Stimulated activated CD4-positive, alpha-beta T cell treated with anti-CD3 and anti-CD28 coated beads, TNF-alpha, amount 100 ng/mL, for 48 hours (primary cell): ENCODE measurements at regions not wholly inside any gene's neighbourhood (a gene's known extent, or its start where the extent isn't known, plus 50 kb on each side); places are given as distances from the start of the nearest gene placed in this dataset.

ENCODE experiments used
- DNase-seq, 3 donors: peaks; one replicate each; pipeline ENCODE4 v3.0.0-alpha.2; 2020; ENCODE audit warnings: low read depth in 3 of 3

GRCh38 chr9:130781569-130781968 lies 53.5 kb upstream of the ABL1 start:
- no peak for DNase-seq

GRCh38 chr9:130782886-130783530 lies 52.0 kb upstream of the ABL1 start:
- DNase-seq, result no peak

- DNase-seq, result no peak
Measured at GRCh38 chr9:130785053-130785452, 50.0 kb upstream of the ABL1 start.
